ENCODE measurements at regions not wholly inside any gene's neighbourhood (a gene's known extent, or its start where the extent isn't known, plus 50 kb on each side); places are given as distances from the start of the nearest gene placed in this dataset.

- Mint-ChIP-seq H3K27ac (peak overlapping the region; percentile 27), H3K27me3 (no peaks in the 10 kb centered on the region)
Observed at GRCh38 chr3:113138839-113139743, 72.3 kb upstream of the BOC start.

GRCh38 chr3:113140876-113141275 is 70.5 kb upstream of the BOC start:
- DNase-seq (ENCODE audit: extremely low spot score, unreplicated experiment) = no peak
- TF ChIP-seq CTCF (conservative IDR thresholded peaks at IDR 0.05) = no peak
- no peaks in the 10 kb centered on the region for H3K36me3 Mint-ChIP-seq
- H3K27ac Mint-ChIP-seq = no peak overlapping the region
- peaks cover 38% of the 10 kb centered on the region for H3K4me1 Mint-ChIP-seq (ENCODE audit: unreplicated experiment)
- no peak overlapping the region for H3K4me3 Mint-ChIP-seq
- no peaks in the 10 kb centered on the region for H3K27me3 Mint-ChIP-seq
- peaks cover 4% of the 10 kb centered on the region for H3K9me3 Mint-ChIP-seq

More at GRCh38 chr3:113138839-113139743, 72.3 kb upstream of the BOC start:
- DNase-seq (ENCODE audit: extremely low spot score, unreplicated experiment) = no peak
- TF ChIP-seq CTCF (conservative IDR thresholded peaks at IDR 0.05) = no peak
- no peak overlapping the region for H3K4me3 Mint-ChIP-seq
- no peaks in the 10 kb centered on the region for H3K36me3 Mint-ChIP-seq
- peaks cover 29% of the 10 kb centered on the region for H3K4me1 Mint-ChIP-seq (ENCODE audit: unreplicated experiment)
- H3K9me3 Mint-ChIP-seq = peaks cover 4% of the 10 kb centered on the region

GRCh38 chr3:113141543-113141942 is 69.8 kb upstream of the BOC start:
- H3K27me3 Mint-ChIP-seq = no peaks in the 10 kb centered on the region
- peaks cover 4% of the 10 kb centered on the region for H3K9me3 Mint-ChIP-seq
- H3K4me1 Mint-ChIP-seq (ENCODE audit: unreplicated experiment) = peaks cover 40% of the 10 kb centered on the region
- H3K36me3 Mint-ChIP-seq = no peaks in the 10 kb centered on the region
- DNase-seq (ENCODE audit: extremely low spot score, unreplicated experiment) = no peak
- peak overlapping the region; percentile 3 for H3K4me3 Mint-ChIP-seq
- no peak for TF ChIP-seq CTCF (conservative IDR thresholded peaks at IDR 0.05)
- H3K27ac Mint-ChIP-seq = no peak overlapping the region

- Mint-ChIP-seq H3K4me1 (ENCODE audit: unreplicated experiment) (peaks cover 45% of the 10 kb centered on the region), H3K9me3 (peaks cover 4% of the 10 kb centered on the region), H3K27me3 (no peaks in the 10 kb centered on the region), H3K27ac (no peak overlapping the region), H3K36me3 (no peaks in the 10 kb centered on the region), H3K4me3 (no peak overlapping the region)
- DNase-seq (ENCODE audit: extremely low spot score, unreplicated experiment) = no peak
- no peak for TF ChIP-seq CTCF (conservative IDR thresholded peaks at IDR 0.05)
Observed at GRCh38 chr3:113142476-113142875, 68.9 kb upstream of the BOC start.

- no peak overlapping the region for H3K4me3 Mint-ChIP-seq
- H3K27ac Mint-ChIP-seq = peak overlapping the region; percentile 31
- no peaks in the 10 kb centered on the region for H3K36me3 Mint-ChIP-seq
- peaks cover 4% of the 10 kb centered on the region for H3K9me3 Mint-ChIP-seq
- no peak for TF ChIP-seq CTCF (conservative IDR thresholded peaks at IDR 0.05)
- DNase-seq (ENCODE audit: extremely low spot score, unreplicated experiment) = no peak
- H3K4me1 Mint-ChIP-seq (ENCODE audit: unreplicated experiment) = peaks cover 53% of the 10 kb centered on the region
- no peaks in the 10 kb centered on the region for H3K27me3 Mint-ChIP-seq
Observed at GRCh38 chr3:113143353-113143752, 68.0 kb upstream of the BOC start.

All from type B pancreatic cell (in vitro differentiated cells).